ENCODE measurements at regions not wholly inside any gene's neighbourhood (a gene's known extent, or its start where the extent isn't known, plus 50 kb on each side); places are given as distances from the start of the nearest gene placed in this dataset.

DNA sequence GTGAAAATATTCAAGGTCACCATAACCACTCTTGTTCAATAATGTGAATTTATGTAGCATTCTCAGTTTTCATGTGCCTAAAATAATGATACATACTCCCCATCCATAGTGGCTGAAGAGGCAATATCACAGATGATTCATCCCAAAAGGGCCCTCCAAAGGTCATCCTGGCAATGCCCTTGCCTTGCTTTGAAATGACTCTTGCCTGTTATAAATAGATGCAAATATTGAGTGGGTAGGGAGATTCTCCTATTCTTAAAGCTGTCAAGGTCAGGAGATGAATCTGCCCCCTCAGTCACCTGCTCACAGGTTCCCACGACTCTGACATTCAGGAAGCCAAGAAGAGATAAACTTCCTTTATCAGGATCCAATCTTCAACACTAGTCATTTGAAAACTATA lies 490.5 kb downstream of the TNS1 start:
- Mint-ChIP-seq H3K4me1 (no peaks in the 10 kb centered on the region), H3K27me3 (peaks cover 20% of the 10 kb centered on the region), H3K36me3 (ENCODE audit: insufficient read depth) (no peaks in the 10 kb centered on the region), H3K9me3 (no peaks in the 10 kb centered on the region), H3K27ac (ENCODE audit: low read depth) (no peak overlapping the region), H3K4me3 (no peak overlapping the region)
- DNase-seq (ENCODE audit: low spot score in 2 of 2): no peak
- ATAC-seq (replicated peaks; ENCODE audit: extremely low read depth, poor library complexity, severe bottlenecking): no peak

DNA sequence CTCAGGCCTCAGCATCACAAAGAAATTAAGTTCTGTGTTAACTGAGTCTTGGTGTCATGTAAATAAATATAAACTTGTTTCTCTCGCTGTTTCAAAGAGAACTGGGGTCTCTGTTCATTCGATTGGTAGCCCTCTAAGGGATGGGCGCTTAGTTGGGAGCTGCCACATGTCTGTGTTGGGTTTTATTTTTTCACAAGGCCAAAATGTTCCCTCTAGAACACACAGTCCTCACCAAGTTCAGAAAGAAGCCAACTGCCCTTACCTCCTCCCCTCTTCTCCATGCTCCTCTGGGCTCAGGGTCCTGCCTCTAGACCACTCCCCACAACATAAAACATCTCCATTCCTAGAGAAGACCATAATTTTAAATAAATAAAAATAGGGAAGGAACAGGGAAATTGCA lies 490.9 kb downstream of the TNS1 start:
- H3K4me1 Mint-ChIP-seq: no peaks in the 10 kb centered on the region
- ATAC-seq (replicated peaks; ENCODE audit: extremely low read depth, poor library complexity, severe bottlenecking): no peak
- peaks cover 20% of the 10 kb centered on the region for H3K27me3 Mint-ChIP-seq
- no peaks in the 10 kb centered on the region for H3K36me3 Mint-ChIP-seq (ENCODE audit: insufficient read depth)
- DNase-seq (ENCODE audit: low spot score in 2 of 2): no peak
- H3K4me3 Mint-ChIP-seq: no peak overlapping the region
- no peaks in the 10 kb centered on the region for H3K9me3 Mint-ChIP-seq
- no peak overlapping the region for H3K27ac Mint-ChIP-seq (ENCODE audit: low read depth)

DNA sequence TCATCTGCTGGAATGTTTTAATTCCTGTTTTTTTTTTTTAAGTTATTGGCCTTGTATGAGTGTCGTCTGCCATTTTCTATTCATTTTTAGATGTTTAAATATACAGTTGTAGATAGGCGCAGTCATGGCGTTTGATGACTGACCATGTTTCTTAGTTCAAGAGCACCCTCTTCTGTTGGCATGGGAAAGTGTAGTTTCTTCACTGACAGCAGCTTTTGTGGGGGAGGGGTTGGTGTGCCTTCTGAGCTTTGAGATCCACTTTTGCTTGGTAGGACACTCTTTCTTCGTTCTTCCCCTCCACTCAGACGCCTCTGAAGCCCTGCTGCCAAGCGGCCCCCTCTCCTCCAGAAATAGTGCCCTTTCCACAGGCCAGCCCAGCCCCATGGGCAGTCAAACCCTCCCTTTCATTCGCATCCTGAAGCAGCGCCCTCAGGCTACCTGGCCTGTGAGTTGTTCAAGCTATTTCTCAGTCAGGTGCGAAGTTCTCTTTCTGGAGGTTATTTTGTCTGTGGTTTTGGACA lies 492.0 kb downstream of the TNS1 start:
- Mint-ChIP-seq H3K9me3 (no peaks in the 10 kb centered on the region), H3K4me3 (no peak overlapping the region), H3K27ac (ENCODE audit: low read depth) (peak overlapping the region; percentile 22), H3K4me1 (no peaks in the 10 kb centered on the region), H3K36me3 (ENCODE audit: insufficient read depth) (peaks cover 2% of the 10 kb centered on the region), H3K27me3 (peaks cover 20% of the 10 kb centered on the region)
- ATAC-seq (replicated peaks; ENCODE audit: extremely low read depth, poor library complexity, severe bottlenecking) (no peak), DNase-seq (ENCODE audit: low spot score in 2 of 2) (no peak)

DNA sequence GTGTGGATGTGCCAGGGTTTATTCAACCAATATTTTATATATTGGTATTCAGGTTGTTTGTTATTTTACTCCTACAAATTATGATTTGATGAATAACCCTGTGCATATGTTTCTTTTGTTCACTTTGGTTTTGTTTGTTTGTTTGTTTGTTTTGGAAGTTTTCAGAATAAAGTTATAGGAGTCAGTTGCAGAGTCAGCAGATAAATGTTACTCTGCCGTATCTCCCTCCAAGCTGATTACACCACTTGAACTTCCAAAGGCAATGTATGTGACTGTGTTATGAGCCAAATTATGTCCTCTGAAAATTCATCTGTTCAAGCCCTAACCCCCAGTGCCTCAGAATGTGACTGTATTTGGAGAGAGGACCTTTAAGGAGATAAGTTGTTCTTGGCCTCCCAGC lies 497.5 kb downstream of the TNS1 start:
- peaks cover 2% of the 10 kb centered on the region for H3K36me3 Mint-ChIP-seq (ENCODE audit: insufficient read depth)
- H3K4me1 Mint-ChIP-seq: no peaks in the 10 kb centered on the region

DNA sequence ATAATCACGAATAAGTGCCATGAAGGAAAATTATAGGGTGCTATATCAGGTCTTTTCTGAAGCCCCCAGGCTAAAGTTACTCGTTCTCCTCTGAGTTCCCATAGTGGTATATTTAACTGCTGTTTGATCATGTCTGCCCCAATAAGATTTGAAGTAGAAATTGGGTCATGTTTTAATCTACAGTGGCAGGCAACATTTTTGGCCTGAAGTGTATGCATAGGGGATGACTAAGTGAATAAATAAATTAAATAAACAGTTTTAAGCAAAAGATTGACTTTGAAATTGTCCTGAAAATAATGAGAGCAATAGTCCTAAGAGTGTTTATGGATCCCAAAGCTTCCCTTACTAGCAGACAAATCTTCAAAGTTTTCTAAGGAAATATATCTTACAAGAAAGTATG lies 500.9 kb downstream of the TNS1 start:
- no peak overlapping the region for H3K4me3 Mint-ChIP-seq
- peaks cover 2% of the 10 kb centered on the region for H3K36me3 Mint-ChIP-seq (ENCODE audit: insufficient read depth)
- no peaks in the 10 kb centered on the region for H3K27me3 Mint-ChIP-seq
- DNase-seq (ENCODE audit: low spot score in 2 of 2) (no peak), ATAC-seq (replicated peaks; ENCODE audit: extremely low read depth, poor library complexity, severe bottlenecking) (no peak)
- H3K4me1 Mint-ChIP-seq: no peaks in the 10 kb centered on the region
- H3K9me3 Mint-ChIP-seq: no peaks in the 10 kb centered on the region
- H3K27ac Mint-ChIP-seq (ENCODE audit: low read depth): no peak overlapping the region

More for the DNA sequence above, 497.5 kb downstream of the TNS1 start:
- no peak overlapping the region for H3K4me3 Mint-ChIP-seq
- no peak overlapping the region for H3K27ac Mint-ChIP-seq (ENCODE audit: low read depth)
- ATAC-seq (replicated peaks; ENCODE audit: extremely low read depth, poor library complexity, severe bottlenecking): no peak
- peaks cover 5% of the 10 kb centered on the region for H3K27me3 Mint-ChIP-seq
- no peak for DNase-seq (ENCODE audit: low spot score in 2 of 2)
- H3K9me3 Mint-ChIP-seq: no peaks in the 10 kb centered on the region

DNA sequence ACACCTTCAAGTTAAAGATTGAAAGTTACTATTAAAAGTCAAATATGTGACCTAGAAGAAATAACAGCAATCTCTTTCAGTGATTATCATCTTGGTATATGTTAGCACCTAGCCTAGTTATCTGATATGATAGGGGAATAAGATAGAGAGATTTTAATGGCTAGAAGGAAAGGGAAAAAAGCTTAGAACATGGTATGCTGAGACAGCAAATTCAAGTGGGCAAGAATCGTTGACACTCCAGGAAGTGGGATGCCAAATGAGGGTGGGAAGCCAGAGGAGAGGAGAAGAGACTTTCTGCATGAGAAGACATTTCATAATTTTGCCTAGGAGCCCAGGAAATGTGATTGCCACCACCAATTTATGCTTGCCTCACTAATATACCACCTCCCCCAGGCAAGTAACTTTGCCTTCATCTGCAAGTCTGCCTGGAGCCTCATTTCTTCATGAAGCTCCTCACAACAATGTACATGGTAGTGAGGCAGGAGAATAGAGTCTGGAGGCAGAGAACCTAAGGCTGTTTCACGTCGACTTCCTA lies 504.9 kb downstream of the TNS1 start:
- no peak overlapping the region for H3K4me3 Mint-ChIP-seq
- no peaks in the 10 kb centered on the region for H3K9me3 Mint-ChIP-seq
- H3K36me3 Mint-ChIP-seq (ENCODE audit: insufficient read depth): no peaks in the 10 kb centered on the region
- DNase-seq (ENCODE audit: low spot score in 2 of 2): no peak
- peaks cover 13% of the 10 kb centered on the region for H3K27me3 Mint-ChIP-seq
- H3K27ac Mint-ChIP-seq (ENCODE audit: low read depth): no peak overlapping the region
- H3K4me1 Mint-ChIP-seq: no peaks in the 10 kb centered on the region
- no peak for ATAC-seq (replicated peaks; ENCODE audit: extremely low read depth, poor library complexity, severe bottlenecking)

DNA sequence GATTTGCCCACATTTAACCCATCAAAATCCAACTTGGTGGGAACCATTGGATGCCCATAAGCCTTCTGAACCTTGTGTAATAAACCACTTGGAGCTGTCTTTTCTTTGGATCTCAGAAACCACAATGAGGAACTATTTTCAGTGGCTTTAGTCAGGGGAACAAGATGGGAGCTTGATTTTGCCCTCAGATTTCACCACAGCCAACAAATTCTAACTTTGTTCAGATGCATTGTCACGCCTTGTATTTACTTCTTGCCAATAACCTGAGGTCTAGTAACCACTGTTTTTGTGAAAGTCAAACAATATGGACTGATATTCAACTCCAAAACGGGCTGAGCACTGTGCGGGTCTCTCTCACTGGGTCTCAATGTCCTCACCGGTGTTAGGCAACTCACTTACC lies 508.2 kb downstream of the TNS1 start:
- Mint-ChIP-seq H3K36me3 (ENCODE audit: insufficient read depth) (no peaks in the 10 kb centered on the region), H3K4me3 (no peak overlapping the region), H3K4me1 (no peaks in the 10 kb centered on the region), H3K9me3 (no peaks in the 10 kb centered on the region), H3K27ac (ENCODE audit: low read depth) (no peak overlapping the region), H3K27me3 (peaks cover 13% of the 10 kb centered on the region)
- no peak for DNase-seq (ENCODE audit: low spot score in 2 of 2)
- ATAC-seq (replicated peaks; ENCODE audit: extremely low read depth, poor library complexity, severe bottlenecking): no peak

DNA sequence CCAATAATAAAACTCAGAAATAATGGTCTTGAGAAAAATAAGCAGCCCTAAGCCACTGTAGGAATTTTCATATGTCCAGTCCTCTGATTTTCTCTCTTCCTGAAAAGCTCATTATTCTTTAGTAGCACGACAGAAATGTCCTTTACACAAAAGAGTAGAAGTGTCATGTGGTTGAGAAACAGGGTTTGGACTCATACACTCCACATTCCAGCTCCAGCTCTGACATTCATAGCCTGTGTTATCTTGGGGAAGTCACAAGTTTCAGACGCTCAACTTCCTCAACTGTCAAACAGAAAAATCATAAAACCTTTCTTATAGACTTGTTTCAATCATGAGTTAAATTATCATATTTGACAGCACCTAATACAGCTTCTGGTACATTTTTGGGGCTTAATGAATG lies 511.5 kb downstream of the TNS1 start:
- Mint-ChIP-seq H3K9me3 (no peaks in the 10 kb centered on the region), H3K4me1 (no peaks in the 10 kb centered on the region), H3K27ac (ENCODE audit: low read depth) (no peak overlapping the region), H3K27me3 (peaks cover 13% of the 10 kb centered on the region), H3K4me3 (no peak overlapping the region), H3K36me3 (ENCODE audit: insufficient read depth) (no peaks in the 10 kb centered on the region)
- ATAC-seq (replicated peaks; ENCODE audit: extremely low read depth, poor library complexity, severe bottlenecking) (no peak), DNase-seq (ENCODE audit: low spot score in 2 of 2) (no peak)

DNA sequence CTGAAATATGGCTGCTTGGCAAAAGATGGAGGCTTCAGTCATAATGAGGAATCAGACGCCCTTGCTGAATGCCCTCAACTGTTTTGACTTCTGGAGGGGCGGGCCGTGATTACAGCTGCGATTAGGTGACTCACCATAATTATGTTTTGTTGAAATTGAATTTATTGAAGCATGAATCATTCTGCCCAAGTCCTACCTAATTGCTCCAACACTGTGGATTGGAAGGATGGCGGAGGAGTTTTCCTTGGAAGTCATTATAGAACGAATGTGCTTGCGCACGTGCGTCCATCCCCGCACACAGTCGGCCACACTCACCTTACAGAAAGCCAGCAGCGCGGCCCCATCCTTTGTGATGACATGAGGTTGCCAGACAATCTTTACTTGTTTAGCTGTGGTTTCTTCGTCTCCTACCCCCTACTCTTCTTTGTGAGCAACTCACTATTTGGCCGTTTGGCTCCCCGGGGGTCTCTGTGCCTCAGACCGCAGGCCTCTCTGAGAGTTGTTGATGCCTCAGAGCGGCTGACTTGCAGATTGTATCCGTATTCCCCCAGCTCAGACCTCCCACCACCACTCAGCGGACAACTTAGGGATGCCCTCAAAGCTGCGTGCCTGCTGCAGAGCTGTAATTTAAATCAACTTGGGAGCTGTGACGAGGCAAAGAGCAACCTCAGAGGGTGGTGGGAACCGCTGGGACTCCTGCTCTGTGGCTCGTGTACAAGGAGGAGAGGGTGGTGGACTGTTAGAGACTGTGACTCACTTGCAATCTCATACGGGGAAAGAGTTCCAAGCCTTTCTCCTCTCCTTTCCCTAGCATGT lies 513.4 kb downstream of the TNS1 start:
- H3K27me3 Mint-ChIP-seq: peaks cover 13% of the 10 kb centered on the region
- no peak overlapping the region for H3K27ac Mint-ChIP-seq (ENCODE audit: low read depth)
- no peaks in the 10 kb centered on the region for H3K4me1 Mint-ChIP-seq
- no peak for DNase-seq (ENCODE audit: low spot score in 2 of 2)
- H3K9me3 Mint-ChIP-seq: no peaks in the 10 kb centered on the region
- no peak overlapping the region for H3K4me3 Mint-ChIP-seq
- ATAC-seq (replicated peaks; ENCODE audit: extremely low read depth, poor library complexity, severe bottlenecking): no peak
- no peaks in the 10 kb centered on the region for H3K36me3 Mint-ChIP-seq (ENCODE audit: insufficient read depth)

DNA sequence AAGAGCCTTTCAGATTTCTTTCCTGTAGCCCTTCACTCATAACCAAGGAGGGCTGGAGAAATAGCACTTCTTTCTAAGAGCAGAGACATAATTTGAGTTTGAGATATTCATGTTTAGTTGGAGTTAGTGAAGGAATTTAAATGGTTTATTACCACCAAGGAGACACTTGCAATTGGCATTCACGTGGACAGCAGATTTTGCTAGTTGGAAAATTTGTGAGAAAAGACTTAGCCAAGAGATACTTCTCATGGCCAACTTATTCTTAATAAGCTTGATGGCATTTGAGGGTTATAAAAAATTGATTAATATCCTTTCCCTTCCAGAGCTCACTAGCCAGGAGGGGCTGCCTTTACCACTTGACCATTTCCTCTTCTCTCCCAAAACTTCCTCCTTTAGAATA lies 518.7 kb downstream of the TNS1 start:
- H3K36me3 Mint-ChIP-seq (ENCODE audit: insufficient read depth): no peaks in the 10 kb centered on the region
- ATAC-seq (replicated peaks; ENCODE audit: extremely low read depth, poor library complexity, severe bottlenecking): no peak
- H3K27me3 Mint-ChIP-seq: peaks cover 10% of the 10 kb centered on the region
- H3K9me3 Mint-ChIP-seq: no peaks in the 10 kb centered on the region
- H3K4me1 Mint-ChIP-seq: no peaks in the 10 kb centered on the region
- DNase-seq (ENCODE audit: low spot score in 2 of 2): no peak
- no peak overlapping the region for H3K27ac Mint-ChIP-seq (ENCODE audit: low read depth)
- no peak overlapping the region for H3K4me3 Mint-ChIP-seq

DNA sequence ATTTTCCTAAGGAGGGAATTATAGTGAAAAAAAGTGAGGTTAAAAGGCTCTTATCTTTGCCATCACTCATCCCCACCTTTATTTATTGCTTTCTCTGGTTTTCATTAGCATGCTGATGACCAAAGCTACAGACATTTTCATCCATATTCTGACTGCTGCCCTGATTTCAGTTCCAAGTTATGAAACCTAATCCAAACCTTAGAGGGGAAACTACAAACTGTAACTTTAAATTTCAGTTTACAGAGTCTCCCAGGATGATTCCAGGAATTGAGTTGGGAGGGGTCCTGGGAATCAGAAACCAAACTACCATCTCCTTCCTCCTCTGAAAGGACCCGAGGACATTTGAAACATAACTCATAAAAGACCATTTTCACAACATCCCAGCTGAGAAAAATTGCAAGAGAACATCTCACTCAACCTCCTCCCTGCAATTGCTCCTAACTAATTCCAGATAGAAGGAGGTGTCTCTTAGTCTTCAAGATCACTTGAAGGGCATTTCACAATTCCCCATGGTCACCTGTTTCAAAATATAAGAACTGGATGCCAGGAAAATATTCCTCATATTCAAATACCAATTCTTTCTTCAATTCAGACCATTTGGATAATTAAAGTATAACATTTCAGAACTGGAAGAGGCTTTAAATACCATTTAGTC lies 520.6 kb downstream of the TNS1 start:
- H3K27ac Mint-ChIP-seq (ENCODE audit: low read depth): no peak overlapping the region
- H3K27me3 Mint-ChIP-seq: peaks cover 10% of the 10 kb centered on the region
- DNase-seq (ENCODE audit: low spot score in 2 of 2) (no peak), ATAC-seq (replicated peaks; ENCODE audit: extremely low read depth, poor library complexity, severe bottlenecking) (no peak)
- H3K9me3 Mint-ChIP-seq: no peaks in the 10 kb centered on the region
- no peak overlapping the region for H3K4me3 Mint-ChIP-seq
- no peaks in the 10 kb centered on the region for H3K36me3 Mint-ChIP-seq (ENCODE audit: insufficient read depth)
- H3K4me1 Mint-ChIP-seq: no peaks in the 10 kb centered on the region

DNA sequence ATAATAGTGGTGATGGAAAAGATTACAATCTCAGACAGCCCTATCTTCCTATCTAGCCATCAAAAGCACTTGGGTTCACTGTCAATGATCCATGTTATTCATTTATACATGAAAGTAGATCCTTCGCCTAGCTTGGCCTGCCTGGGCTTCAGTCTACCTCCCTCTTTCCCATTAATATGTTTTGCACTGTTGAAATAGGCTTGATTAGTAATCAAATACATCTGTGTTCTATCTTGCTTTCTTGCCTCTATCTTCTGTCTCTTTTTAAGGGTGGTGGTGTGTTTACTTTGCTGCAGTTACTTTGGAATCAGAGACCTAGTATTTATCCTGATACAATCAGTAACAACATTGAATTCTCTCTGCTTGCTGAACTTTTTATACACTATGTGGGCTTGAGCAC lies 521.2 kb downstream of the TNS1 start:
- H3K4me3 Mint-ChIP-seq: no peak overlapping the region
- H3K27ac Mint-ChIP-seq (ENCODE audit: low read depth): no peak overlapping the region
- H3K4me1 Mint-ChIP-seq: no peaks in the 10 kb centered on the region
- no peaks in the 10 kb centered on the region for H3K9me3 Mint-ChIP-seq
- H3K36me3 Mint-ChIP-seq (ENCODE audit: insufficient read depth): no peaks in the 10 kb centered on the region
- DNase-seq (ENCODE audit: low spot score in 2 of 2) (no peak), ATAC-seq (replicated peaks; ENCODE audit: extremely low read depth, poor library complexity, severe bottlenecking) (no peak)
- peaks cover 10% of the 10 kb centered on the region for H3K27me3 Mint-ChIP-seq

DNA sequence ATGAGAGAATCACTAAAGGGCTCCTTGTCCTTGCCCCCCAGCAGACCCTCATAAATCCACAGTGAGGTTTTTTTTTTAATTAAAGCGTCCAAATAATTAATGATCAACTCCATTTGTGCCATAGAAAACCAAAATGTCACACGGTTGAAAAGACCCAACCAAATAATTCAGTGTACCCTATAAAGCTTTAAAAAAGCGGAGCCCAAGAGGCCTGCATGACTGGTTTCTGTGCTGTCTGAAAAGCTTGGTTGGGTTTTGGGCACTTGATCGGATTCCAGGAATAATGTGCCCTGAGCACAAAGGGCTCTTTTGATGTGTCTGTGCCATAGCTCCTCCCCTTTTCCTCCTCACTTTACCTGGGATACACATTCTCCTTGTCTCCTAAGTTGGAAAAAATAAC lies 523.2 kb downstream of the TNS1 start:
- ATAC-seq (replicated peaks; ENCODE audit: extremely low read depth, poor library complexity, severe bottlenecking): no peak
- Mint-ChIP-seq H3K36me3 (ENCODE audit: insufficient read depth) (no peaks in the 10 kb centered on the region), H3K27me3 (peaks cover 10% of the 10 kb centered on the region)

More for the DNA sequence above, 523.2 kb downstream of the TNS1 start:
- no peak overlapping the region for H3K27ac Mint-ChIP-seq (ENCODE audit: low read depth)
- H3K9me3 Mint-ChIP-seq: no peaks in the 10 kb centered on the region
- no peak for DNase-seq (ENCODE audit: low spot score in 2 of 2)
- H3K4me3 Mint-ChIP-seq: no peak overlapping the region
- no peaks in the 10 kb centered on the region for H3K4me1 Mint-ChIP-seq
